ENCODE measurements at regions not wholly inside any gene's neighbourhood (a gene's known extent, or its start where the extent isn't known, plus 50 kb on each side); places are given as distances from the start of the nearest gene placed in this dataset.
"Not testable (repeated sequence)": the region's sequence is repeated elsewhere in the genome, so short reads cannot be mapped to it uniquely, and the experiment has no call there.

DNA sequence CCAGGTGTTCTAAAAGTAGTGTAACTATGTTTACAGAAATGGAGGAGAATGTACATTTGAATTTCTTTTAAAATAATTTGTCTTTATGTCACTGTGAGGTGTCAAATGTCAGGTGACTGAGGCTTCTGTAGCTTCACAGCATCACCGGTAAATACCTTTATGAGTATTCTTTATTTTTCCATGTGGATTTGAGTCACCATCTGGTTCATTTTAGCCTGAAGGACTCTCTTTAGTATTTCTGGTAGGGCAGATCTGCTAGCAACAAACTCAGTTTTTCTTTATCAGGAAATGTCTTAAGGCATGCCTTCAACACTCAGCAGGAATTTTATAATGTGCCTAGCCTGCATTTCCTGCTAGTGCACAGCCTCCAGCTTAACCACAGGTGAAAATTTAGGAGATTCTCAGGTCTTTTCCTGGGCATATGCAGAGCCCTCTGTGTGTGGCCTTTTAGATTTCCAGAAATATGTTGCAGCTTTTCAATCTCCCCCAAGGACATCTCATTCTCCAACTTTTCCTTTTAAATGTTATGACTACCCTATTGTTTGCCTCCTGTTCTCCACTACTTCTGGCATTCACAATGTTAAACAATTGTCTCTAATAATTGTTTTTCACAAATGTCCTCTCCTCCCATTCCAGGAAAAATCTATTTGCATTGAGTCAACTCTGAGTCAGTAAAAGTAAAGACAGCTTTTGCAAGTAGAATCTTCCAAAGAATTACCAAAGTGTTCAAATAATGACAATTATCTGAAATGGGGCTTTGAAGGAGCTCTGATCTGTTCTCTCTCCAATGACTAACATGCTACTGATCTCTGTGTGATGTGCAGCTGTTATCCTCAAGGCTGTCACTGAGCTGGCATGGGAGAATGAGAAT, 239.4 kb upstream of the CPHXL start:
- H3K4me3 ChIP-seq (ENCODE audit: low read length) = no peak overlapping the region
- DNase-seq (ENCODE audit: low read depth, low spot score) = no peak

- not testable (repeated sequence) for DNase-seq (ENCODE audit: low read depth, low spot score); H3K4me3 ChIP-seq (ENCODE audit: low read length)
These were observed 242.8 kb upstream of the CPHXL start for GRCh38 chr16:75969120-75969519.

GRCh38 chr16:75971334-75971733, 245.0 kb upstream of the CPHXL start:
- H3K4me3 ChIP-seq (ENCODE audit: low read length) = no peak overlapping the region
- no peak for DNase-seq (ENCODE audit: low read depth, low spot score)

GRCh38 chr16:75983296-75983695, 257.0 kb upstream of the CPHXL start:
- no peak overlapping the region for H3K4me3 ChIP-seq (ENCODE audit: low read length)
- no peak for DNase-seq (ENCODE audit: low read depth, low spot score)

- no peak overlapping the region for H3K4me3 ChIP-seq (ENCODE audit: low read length)
- DNase-seq (ENCODE audit: low read depth, low spot score) = no peak
These were observed 257.6 kb upstream of the CPHXL start for GRCh38 chr16:75983741-75984381.

DNA sequence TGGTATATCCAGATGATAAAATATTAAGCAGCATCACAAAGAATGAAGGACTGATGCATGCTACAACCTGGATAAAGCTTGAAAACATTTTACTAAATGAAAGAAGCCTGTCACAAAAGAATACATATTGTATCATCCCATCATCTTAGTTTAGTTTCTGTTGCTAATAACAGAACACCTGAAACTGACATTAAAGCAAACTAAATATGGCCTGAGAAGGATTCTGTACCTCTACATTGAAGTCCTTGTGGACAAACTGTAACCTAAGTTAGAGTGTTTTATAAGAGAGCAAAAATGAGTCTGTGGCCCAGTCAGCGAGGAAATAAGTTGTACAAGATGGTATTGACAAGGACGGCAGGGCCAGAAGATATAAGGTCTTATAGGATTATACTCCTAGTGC, 261.0 kb upstream of the CPHXL start:
- no peak overlapping the region for H3K4me3 ChIP-seq (ENCODE audit: low read length)
- no peak for DNase-seq (ENCODE audit: low read depth, low spot score)

- no peak overlapping the region for H3K4me3 ChIP-seq (ENCODE audit: low read length)
- no peak for DNase-seq (ENCODE audit: low read depth, low spot score)
These were observed 270.2 kb upstream of the CPHXL start for GRCh38 chr16:75996491-75996890.

- no peak overlapping the region for H3K4me3 ChIP-seq (ENCODE audit: low read length)
- no peak for DNase-seq (ENCODE audit: low read depth, low spot score)
These were observed 271.3 kb upstream of the CPHXL start for GRCh38 chr16:75997606-75998005.

DNA sequence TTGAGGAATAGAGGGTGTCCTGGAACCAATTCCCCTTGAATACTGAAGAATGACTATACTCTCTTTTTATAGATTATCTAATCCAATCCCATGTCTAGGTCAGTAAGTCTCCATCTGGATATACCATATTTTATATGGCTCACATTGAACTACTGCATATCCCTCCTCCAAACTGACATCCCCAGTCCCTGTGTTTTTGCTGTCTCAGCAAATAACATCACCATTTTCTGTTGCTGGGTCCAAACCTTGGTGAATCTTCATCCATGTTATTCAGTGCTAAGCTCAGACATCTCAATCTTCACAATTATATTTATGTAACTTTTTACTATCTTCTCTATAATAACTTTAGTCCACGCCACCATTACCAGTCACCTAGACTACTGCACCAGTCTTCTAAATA, 269.6 kb upstream of the CNTNAP4 start:
- DNase-seq (ENCODE audit: low read depth, low spot score) = no peak

DNA sequence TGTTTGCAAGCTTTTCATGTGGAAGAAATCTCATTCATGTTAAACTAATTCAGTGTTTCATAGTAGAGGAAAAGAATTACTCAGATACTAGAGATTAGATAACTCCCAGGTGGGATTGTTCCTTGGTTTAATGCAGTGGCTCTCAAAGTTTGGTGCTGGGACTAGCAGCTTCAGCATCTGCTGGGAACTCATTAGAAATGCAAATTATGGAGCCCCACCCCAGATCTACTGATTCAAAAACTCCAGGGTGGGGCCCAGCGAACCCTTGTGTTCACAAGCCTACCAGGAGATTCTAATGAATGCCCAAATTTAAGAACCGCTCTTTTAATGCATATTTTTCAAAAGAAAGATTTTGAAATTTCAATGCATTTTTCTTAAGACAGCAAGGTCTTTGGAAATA, 253.4 kb upstream of the CNTNAP4 start:
- DNase-seq (ENCODE audit: low read depth, low spot score) = no peak
- H3K4me3 ChIP-seq (ENCODE audit: low read length) = no peak overlapping the region

More for the DNA sequence above, 269.6 kb upstream of the CNTNAP4 start:
- no peak overlapping the region for H3K4me3 ChIP-seq (ENCODE audit: low read length)

DNA sequence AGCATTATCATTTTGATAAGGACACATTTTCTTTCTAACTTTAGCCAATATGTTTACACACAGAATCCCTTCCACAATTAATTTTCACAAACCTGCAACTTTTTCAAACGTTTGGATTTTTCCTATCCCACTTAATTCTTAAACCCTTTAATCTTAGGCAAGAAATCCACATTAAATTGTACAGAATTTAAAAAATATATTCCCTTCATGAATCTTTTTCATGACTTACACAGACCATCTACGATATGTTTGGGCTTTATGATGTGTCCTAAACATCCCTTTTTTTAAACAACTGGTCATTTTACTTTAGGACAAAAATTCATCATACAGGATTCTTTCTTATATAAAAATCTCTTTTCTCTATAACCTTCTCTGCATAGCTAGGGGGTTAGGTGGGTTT, 241.5 kb upstream of the CNTNAP4 start:
- H3K4me3 ChIP-seq (ENCODE audit: low read length) = no peak overlapping the region
- no peak for DNase-seq (ENCODE audit: low read depth, low spot score)

DNA sequence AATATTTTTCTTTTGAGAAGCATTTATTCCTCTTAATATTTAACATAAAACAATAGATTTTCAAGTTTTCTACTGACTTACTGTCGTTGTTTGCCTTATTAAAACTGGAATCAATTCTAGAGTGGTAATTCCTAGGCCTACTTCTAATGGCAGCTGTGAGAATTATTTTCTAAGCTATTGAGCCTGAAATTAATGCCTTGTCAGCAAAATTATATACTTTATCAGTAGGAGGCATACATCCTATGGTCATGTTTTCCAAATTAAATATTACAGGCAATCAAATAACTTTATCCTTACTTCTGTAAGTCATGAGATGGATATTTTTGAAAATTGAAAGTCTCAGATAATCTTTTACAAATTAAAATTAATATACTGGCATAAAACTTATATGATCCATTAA, 239.1 kb upstream of the CNTNAP4 start:
- DNase-seq (ENCODE audit: low read depth, low spot score) = no peak
- H3K4me3 ChIP-seq (ENCODE audit: low read length) = no peak overlapping the region

GRCh38 chr16:76052725-76053124, 224.5 kb upstream of the CNTNAP4 start:
- no peak for DNase-seq (ENCODE audit: low read depth, low spot score)
- no peak overlapping the region for H3K4me3 ChIP-seq (ENCODE audit: low read length)

DNA sequence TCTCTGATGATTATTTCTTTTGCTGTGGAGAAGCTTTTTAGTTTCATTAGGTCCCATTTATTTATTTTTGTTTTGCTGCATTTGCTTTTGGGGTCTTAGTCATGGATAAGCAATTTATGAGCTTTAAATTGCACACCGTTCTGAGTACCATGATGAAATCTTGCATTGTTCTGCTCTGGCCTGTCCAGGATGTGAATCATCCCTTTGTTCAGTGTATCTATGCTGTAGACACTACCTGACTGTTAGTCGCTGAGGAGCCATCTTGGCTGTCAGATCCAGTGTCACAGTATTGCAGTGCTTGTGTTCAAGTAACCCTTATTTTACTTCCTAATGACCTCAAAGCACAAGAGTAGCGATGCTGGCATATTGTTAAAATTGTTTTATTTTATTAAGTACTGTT, 218.0 kb upstream of the CNTNAP4 start:
- DNase-seq (ENCODE audit: low read depth, low spot score) = no peak
- H3K4me3 ChIP-seq (ENCODE audit: low read length) = no peak overlapping the region

DNA sequence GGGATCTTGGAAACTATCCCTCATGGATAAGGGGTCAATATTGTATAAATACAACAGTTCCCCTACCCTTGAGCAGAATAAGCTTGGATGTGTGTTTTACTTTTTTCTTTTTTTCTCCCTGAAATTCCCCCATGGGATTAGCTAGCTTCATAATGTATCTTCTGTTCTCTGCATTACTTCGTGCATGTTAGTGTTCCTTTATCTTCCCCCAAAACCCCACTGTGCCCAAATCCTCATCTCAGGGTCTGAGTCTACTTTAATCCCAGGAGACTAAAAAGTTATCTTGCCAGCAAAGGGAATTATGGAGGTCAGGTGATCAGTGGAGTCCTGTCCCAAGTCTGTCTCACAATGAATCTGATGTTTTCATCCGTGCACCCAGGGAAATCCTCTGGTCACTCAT, 217.5 kb upstream of the CNTNAP4 start:
- DNase-seq (ENCODE audit: low read depth, low spot score) = no peak
- H3K4me3 ChIP-seq (ENCODE audit: low read length) = no peak overlapping the region

- H3K4me3 ChIP-seq (ENCODE audit: low read length) = no peak overlapping the region
- DNase-seq (ENCODE audit: low read depth, low spot score) = no peak
These were observed 205.5 kb upstream of the CNTNAP4 start for GRCh38 chr16:76071690-76072089.

- no peak overlapping the region for H3K4me3 ChIP-seq (ENCODE audit: low read length)
- DNase-seq (ENCODE audit: low read depth, low spot score) = no peak
These were observed 195.2 kb upstream of the CNTNAP4 start for GRCh38 chr16:76081967-76082366.

DNA sequence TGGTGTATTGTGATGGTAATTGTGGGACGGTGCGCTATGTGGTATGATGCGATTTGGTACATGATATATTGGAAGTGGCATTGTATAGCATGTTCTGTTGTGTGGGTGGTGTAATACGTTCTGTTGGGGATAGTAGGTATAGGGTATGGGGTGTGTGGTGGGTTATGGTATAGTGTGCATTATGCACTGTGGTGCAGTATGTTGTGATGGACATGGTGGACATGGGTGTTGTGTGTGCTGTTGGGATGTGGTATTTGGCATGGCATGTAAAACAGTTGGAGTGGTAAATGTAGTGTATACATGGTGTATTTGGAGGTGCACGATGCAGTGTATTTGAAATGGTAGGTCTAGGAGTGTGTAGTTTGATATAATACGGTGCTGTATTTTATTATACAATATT, 170.6 kb upstream of the CNTNAP4 start:
- H3K4me3 ChIP-seq (ENCODE audit: low read length) = no peak overlapping the region
- no peak for DNase-seq (ENCODE audit: low read depth, low spot score)

DNA sequence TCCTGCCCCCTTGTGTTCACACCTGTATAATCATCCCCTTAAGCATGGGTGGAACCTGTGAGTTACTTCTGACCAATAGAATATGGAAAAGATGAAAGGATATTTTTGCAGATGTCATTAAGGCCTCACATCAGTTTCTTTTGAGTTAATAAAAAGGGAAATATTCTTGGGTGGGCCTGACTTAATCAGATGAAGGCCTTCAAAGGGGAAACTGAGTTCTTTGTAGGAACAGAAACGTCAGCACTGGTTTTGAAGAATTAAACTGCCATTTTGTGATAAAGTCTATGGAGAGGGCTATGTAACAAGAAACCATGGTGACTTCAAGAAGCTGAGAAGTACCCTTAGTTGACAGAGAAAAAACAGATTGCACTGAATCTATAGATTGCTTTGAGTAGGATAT, 168.7 kb upstream of the CNTNAP4 start:
- no peak overlapping the region for H3K4me3 ChIP-seq (ENCODE audit: low read length)
- DNase-seq (ENCODE audit: low read depth, low spot score) = no peak

GRCh38 chr16:76114681-76115080, 162.5 kb upstream of the CNTNAP4 start:
- no peak for DNase-seq (ENCODE audit: low read depth, low spot score)
- no peak overlapping the region for H3K4me3 ChIP-seq (ENCODE audit: low read length)

DNA sequence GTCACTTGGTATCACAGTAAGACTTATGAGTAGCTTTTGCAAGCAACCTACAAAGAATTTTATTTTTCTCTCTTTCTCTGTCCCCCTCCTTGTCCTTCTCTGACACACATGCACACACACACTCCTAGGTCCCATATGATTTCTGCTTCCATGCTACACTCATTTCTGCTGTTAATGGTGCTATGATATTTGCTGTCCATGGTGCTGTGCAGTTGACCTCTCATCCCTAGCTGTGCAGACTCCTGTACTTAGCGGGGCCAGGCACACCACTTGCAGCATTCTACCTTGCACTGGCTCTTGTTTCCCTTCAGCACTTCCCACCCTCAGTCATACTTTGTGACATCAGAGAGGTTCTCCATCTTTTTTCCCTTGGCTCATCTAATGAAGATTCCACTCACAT, 158.9 kb upstream of the CNTNAP4 start:
- no peak for DNase-seq (ENCODE audit: low read depth, low spot score)
- no peak overlapping the region for H3K4me3 ChIP-seq (ENCODE audit: low read length)

All from Jurkat, Clone E6-1 (cell line).